ENCODE measurements at regions not wholly inside any gene's neighbourhood (a gene's known extent, or its start where the extent isn't known, plus 50 kb on each side); places are given as distances from the start of the nearest gene placed in this dataset.

DNA sequence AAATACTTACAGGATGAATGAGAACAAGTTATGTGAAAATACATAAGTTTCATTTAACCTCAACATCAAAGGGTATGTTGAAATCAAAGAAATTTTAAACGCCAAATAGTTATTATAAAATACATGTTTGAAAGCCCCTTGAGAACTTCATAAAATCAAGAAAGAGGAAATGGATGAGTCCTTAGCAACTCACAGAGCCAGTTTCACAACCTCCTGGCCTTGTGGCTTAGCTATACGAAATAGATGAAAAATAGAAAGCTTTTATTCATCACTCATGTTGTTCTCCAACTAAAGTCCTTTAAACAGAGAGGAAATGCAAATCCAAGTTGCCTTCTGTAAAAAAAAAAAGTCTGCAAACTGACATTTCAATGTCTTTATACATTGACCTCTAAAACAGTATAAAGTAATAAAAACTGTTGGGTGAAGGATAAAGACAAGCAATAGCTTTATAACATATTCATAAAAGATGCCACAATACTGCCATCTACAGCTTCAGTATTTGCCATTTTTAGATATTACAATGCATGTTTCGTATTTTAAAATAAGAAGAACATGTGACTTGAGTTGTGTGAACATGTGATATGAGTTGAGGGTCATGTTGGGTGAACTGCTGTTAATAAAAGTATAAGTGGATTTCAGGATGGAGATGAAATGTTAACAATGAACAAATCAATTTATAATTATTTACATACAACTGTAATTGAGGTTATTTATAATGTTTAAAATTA lies 847.8 kb downstream of the MRPL39 start:
- TF ChIP-seq, protein P1, sequence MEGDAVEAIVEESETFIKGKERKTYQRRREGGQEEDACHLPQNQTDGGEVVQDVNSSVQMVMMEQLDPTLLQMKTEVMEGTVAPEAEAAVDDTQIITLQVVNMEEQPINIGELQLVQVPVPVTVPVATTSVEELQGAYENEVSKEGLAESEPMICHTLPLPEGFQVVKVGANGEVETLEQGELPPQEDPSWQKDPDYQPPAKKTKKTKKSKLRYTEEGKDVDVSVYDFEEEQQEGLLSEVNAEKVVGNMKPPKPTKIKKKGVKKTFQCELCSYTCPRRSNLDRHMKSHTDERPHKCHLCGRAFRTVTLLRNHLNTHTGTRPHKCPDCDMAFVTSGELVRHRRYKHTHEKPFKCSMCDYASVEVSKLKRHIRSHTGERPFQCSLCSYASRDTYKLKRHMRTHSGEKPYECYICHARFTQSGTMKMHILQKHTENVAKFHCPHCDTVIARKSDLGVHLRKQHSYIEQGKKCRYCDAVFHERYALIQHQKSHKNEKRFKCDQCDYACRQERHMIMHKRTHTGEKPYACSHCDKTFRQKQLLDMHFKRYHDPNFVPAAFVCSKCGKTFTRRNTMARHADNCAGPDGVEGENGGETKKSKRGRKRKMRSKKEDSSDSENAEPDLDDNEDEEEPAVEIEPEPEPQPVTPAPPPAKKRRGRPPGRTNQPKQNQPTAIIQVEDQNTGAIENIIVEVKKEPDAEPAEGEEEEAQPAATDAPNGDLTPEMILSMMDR (IDR thresholded peaks at IDR 0.05): no peak
- TF ChIP-seq POLR2A (IDR thresholded peaks at IDR 0.05): no peak

Measured in lower leg skin (tissue), 3 donors.